ENCODE measurements at regions not wholly inside any gene's neighbourhood (a gene's known extent, or its start where the extent isn't known, plus 50 kb on each side); places are given as distances from the start of the nearest gene placed in this dataset.

- Histone ChIP-seq H3K36me3 (no peaks in the 10 kb centered on the region), H3K27me3 (replicated peaks; ENCODE audit: insufficient read depth) (no peaks in the 10 kb centered on the region), H3K4me3 (no peak overlapping the region), H3K27ac (no peak overlapping the region), H3K9me3 (no peaks in the 10 kb centered on the region), H3K4me1 (ENCODE audit: control insufficient read depth in 1 of 2, low read depth in 2 of 2) (peaks cover 3 to 31% of the 10 kb centered on the region in 2 donors)
- DNase-seq (ENCODE audit: low spot score) (no peak), ATAC-seq (ENCODE audit: insufficient number of reproducible peaks, low FRiP score, low read depth) (no peak)
- no peak for TF ChIP-seq CTCF (IDR thresholded peaks at IDR 0.05)
Measured at GRCh38 chr5:57734296-57734695, 251.7 kb upstream of the ACTBL2 start.

- Histone ChIP-seq H3K4me1 (ENCODE audit: control insufficient read depth in 1 of 2, low read depth in 2 of 2) (no peaks in the 10 kb centered on the region), H3K4me3 (no peak overlapping the region), H3K9me3 (no peaks in the 10 kb centered on the region), H3K27me3 (replicated peaks; ENCODE audit: insufficient read depth) (no peaks in the 10 kb centered on the region), H3K36me3 (no peaks in the 10 kb centered on the region), H3K27ac (no peak overlapping the region)
- DNase-seq (ENCODE audit: low spot score) (no peak), ATAC-seq (ENCODE audit: insufficient number of reproducible peaks, low FRiP score, low read depth) (no peak)
- no peak for TF ChIP-seq CTCF (IDR thresholded peaks at IDR 0.05)
Measured at GRCh38 chr5:57727591-57727990, 245.0 kb upstream of the ACTBL2 start.

GRCh38 chr5:57725658-57726504 lies 243.3 kb upstream of the ACTBL2 start:
- ATAC-seq (ENCODE audit: insufficient number of reproducible peaks, low FRiP score, low read depth) (no peak), DNase-seq (ENCODE audit: low spot score) (no peak)
- H3K27ac ChIP-seq, result no peak overlapping the region
- H3K27me3 ChIP-seq (replicated peaks; ENCODE audit: insufficient read depth), result no peaks in the 10 kb centered on the region
- no peak for TF ChIP-seq CTCF (IDR thresholded peaks at IDR 0.05)
- H3K36me3 ChIP-seq, result no peaks in the 10 kb centered on the region
- H3K4me1 ChIP-seq (ENCODE audit: control insufficient read depth in 1 of 2, low read depth in 2 of 2), result no peaks in the 10 kb centered on the region
- no peak overlapping the region for H3K4me3 ChIP-seq
- no peaks in the 10 kb centered on the region for H3K9me3 ChIP-seq

- TF ChIP-seq CTCF (IDR thresholded peaks at IDR 0.05), result no peak
- H3K27me3 ChIP-seq (replicated peaks; ENCODE audit: insufficient read depth), result no peaks in the 10 kb centered on the region
Measured at GRCh38 chr5:57724836-57725235, 242.2 kb upstream of the ACTBL2 start.

GRCh38 chr5:57721226-57721625 lies 238.6 kb upstream of the ACTBL2 start:
- Histone ChIP-seq H3K27ac (no peak overlapping the region), H3K4me3 (no peak overlapping the region), H3K9me3 (no peaks in the 10 kb centered on the region), H3K4me1 (ENCODE audit: control insufficient read depth in 1 of 2, low read depth in 2 of 2) (no peaks in the 10 kb centered on the region), H3K36me3 (no peaks in the 10 kb centered on the region), H3K27me3 (replicated peaks; ENCODE audit: insufficient read depth) (no peaks in the 10 kb centered on the region)
- ATAC-seq (ENCODE audit: insufficient number of reproducible peaks, low FRiP score, low read depth), result no peak
- TF ChIP-seq CTCF (IDR thresholded peaks at IDR 0.05), result no peak
- DNase-seq (ENCODE audit: low spot score), result no peak

More at GRCh38 chr5:57724836-57725235, 242.2 kb upstream of the ACTBL2 start:
- Histone ChIP-seq H3K4me1 (ENCODE audit: control insufficient read depth in 1 of 2, low read depth in 2 of 2) (no peaks in the 10 kb centered on the region), H3K9me3 (no peaks in the 10 kb centered on the region), H3K36me3 (no peaks in the 10 kb centered on the region), H3K4me3 (no peak overlapping the region), H3K27ac (no peak overlapping the region)
- ATAC-seq (ENCODE audit: insufficient number of reproducible peaks, low FRiP score, low read depth) (no peak), DNase-seq (ENCODE audit: low spot score) (no peak)
